ENCODE measurements at regions not wholly inside any gene's neighbourhood (a gene's known extent, or its start where the extent isn't known, plus 50 kb on each side); places are given as distances from the start of the nearest gene placed in this dataset.
"Not testable (repeated sequence)": the region's sequence is repeated elsewhere in the genome, so short reads cannot be mapped to it uniquely, and the experiment has no call there.

- intact Hi-C loops (cut with DNase I): no loop called here
- Histone ChIP-seq H3K36me3 (no peaks in the 10 kb centered on the region), H3K4me1 (ENCODE audit: insufficient read depth) (peaks cover 6% of the 10 kb centered on the region), H3K9me3 (no peaks in the 10 kb centered on the region), H3K4me3 (no peak overlapping the region), H3K27me3 (no peaks in the 10 kb centered on the region), H3K27ac (no peak overlapping the region)
- no peak for DNase-seq
- TF ChIP-seq POLR2A (IDR thresholded peaks at IDR 0.05): no peak
- WGBS, 3 donors: 55 to 68% (median 63%) methylated on average over 5 of the region's 5 CpGs
Measured at GRCh38 chr22:27250886-27251285, 550.7 kb downstream of the MN1 start.

- no peaks in the 10 kb centered on the region for H3K27me3 ChIP-seq
- no peaks in the 10 kb centered on the region for H3K9me3 ChIP-seq
- H3K4me1 ChIP-seq (ENCODE audit: insufficient read depth): peaks cover 6% of the 10 kb centered on the region
- no peaks in the 10 kb centered on the region for H3K36me3 ChIP-seq
- no peak overlapping the region for H3K27ac ChIP-seq
- 75 to 79% (median 77%) methylated on average over 2 of the region's 2 CpGs for WGBS, 3 donors
- TF ChIP-seq CTCF (IDR thresholded peaks at IDR 0.05): no peak
- no peak for TF ChIP-seq POLR2A (IDR thresholded peaks at IDR 0.05)
- no peak for TF ChIP-seq EP300 (IDR thresholded peaks at IDR 0.05)
- H3K4me3 ChIP-seq: no peak overlapping the region
- DNase-seq: no peak
- intact Hi-C loops (cut with DNase I): no loop called here
Measured at GRCh38 chr22:27251563-27251962, 550.0 kb downstream of the MN1 start.

- H3K27ac ChIP-seq: no peak overlapping the region
- H3K27me3 ChIP-seq: no peaks in the 10 kb centered on the region
- H3K9me3 ChIP-seq: no peaks in the 10 kb centered on the region
- H3K36me3 ChIP-seq: no peaks in the 10 kb centered on the region
- DNase-seq: peak in 1 of 5 donors; percentile 69
- peaks cover 3% of the 10 kb centered on the region for H3K4me1 ChIP-seq (ENCODE audit: insufficient read depth)
- WGBS, 3 donors: 80 to 86% (median 80%) methylated on average over 9 of the region's 9 CpGs
- H3K4me3 ChIP-seq: no peak overlapping the region
- TF ChIP-seq EP300 (IDR thresholded peaks at IDR 0.05): no peak
- no peak for TF ChIP-seq CTCF (IDR thresholded peaks at IDR 0.05)
- no peak for TF ChIP-seq POLR2A (IDR thresholded peaks at IDR 0.05)
- intact Hi-C loops (cut with DNase I): no loop called here
Measured at GRCh38 chr22:27252282-27253049, 549.1 kb downstream of the MN1 start.

GRCh38 chr22:27253108-27253902 is 548.3 kb downstream of the MN1 start:
- TF ChIP-seq POLR2A (IDR thresholded peaks at IDR 0.05) (no peak), CTCF (IDR thresholded peaks at IDR 0.05) (no peak), EP300 (IDR thresholded peaks at IDR 0.05) (no peak)
- Histone ChIP-seq H3K4me3 (no peak overlapping the region), H3K4me1 (ENCODE audit: insufficient read depth) (peaks cover 3% of the 10 kb centered on the region), H3K36me3 (no peaks in the 10 kb centered on the region), H3K27ac (no peak overlapping the region), H3K27me3 (no peaks in the 10 kb centered on the region), H3K9me3 (no peaks in the 10 kb centered on the region)
- 89 to 96% (median 95%) methylated on average over 9 of the region's 9 CpGs for WGBS, 3 donors
- DNase-seq: no peak
- intact Hi-C loops (cut with DNase I): no loop called here

GRCh38 chr22:27254063-27254462 is 547.5 kb downstream of the MN1 start:
- DNase-seq, H3K9me3 ChIP-seq, H3K27me3 ChIP-seq: not testable (repeated sequence)

More at GRCh38 chr22:27254063-27254462, 547.5 kb downstream of the MN1 start:
- 87 to 91% (median 91%) methylated on average over 5 of the region's 5 CpGs for WGBS, 3 donors
- intact Hi-C loops (cut with DNase I); H3K27ac ChIP-seq; H3K4me3 ChIP-seq; H3K4me1 ChIP-seq (ENCODE audit: insufficient read depth); H3K36me3 ChIP-seq: not testable (repeated sequence)
